A673 (cell line): ENCODE measurements at regions not wholly inside any gene's neighbourhood (a gene's known extent, or its start where the extent isn't known, plus 50 kb on each side); places are given as distances from the start of the nearest gene placed in this dataset.

ENCODE experiments used
- BruUV-seq: library from RNA; stranded (reverse); fragments of 400-500 nt; replicated peaks from 2 replicates; lab custom pipeline; 2021; lab: Mats Ljungman, UMichigan
- CTCF ChIA-PET: fragments of 300-600 bp; sonication (Branson Sonifier 250); formaldehyde crosslinking; loops from one replicate; lab custom pipeline; 2022; ENCODE audit warnings: antibody characterized with exemption; lab: Charles Lee
- POLR2A ChIA-PET: fragments of 300-600 bp; sonication (Branson Sonifier 250); formaldehyde crosslinking; loops from one replicate; lab custom pipeline; 2022; ENCODE audit warnings: antibody characterized with exemption; ENCODE audit not compliant: low non-redundant PET; lab: Charles Lee
- DNase-seq: peaks from one replicate; pipeline ENCODE4 v3.0.0-alpha.2; 2015; ENCODE audit warnings: low spot score
- H3K27ac ChIP-seq: fragments of 200-600 bp; sonication (generic); 2 replicates; pipeline ENCODE4 v1.5.1; 2016; ENCODE audit warnings: mixed run types, low read depth, mild to moderate bottlenecking, mixed read lengths, antibody characterized with exemption, low read length; ENCODE audit not compliant: poor library complexity, severe bottlenecking
- H3K27me3 ChIP-seq: fragments of 200-600 bp; sonication (generic); replicated peaks from 2 replicates; pipeline ENCODE4 v1.6.1; 2017; ENCODE audit warnings: mixed run types, low read depth, mild to moderate bottlenecking, mixed read lengths, antibody characterized with exemption, low read length; ENCODE audit not compliant: insufficient read depth, poor library complexity
- H3K36me3 ChIP-seq: fragments of 200-600 bp; sonication (generic); 2 replicates; pipeline ENCODE4 v1.6.1; 2016; ENCODE audit warnings: mixed run types, mild to moderate bottlenecking, mixed read lengths, antibody characterized with exemption, low read length; ENCODE audit not compliant: insufficient read depth, poor library complexity, severe bottlenecking
- H3K4me1 ChIP-seq: fragments of 200-600 bp; sonication (generic); 2 replicates; pipeline ENCODE4 v1.6.1; 2017; ENCODE audit warnings: mixed run types, mild to moderate bottlenecking, mixed read lengths, antibody characterized with exemption, low read length; ENCODE audit not compliant: insufficient read depth, poor library complexity, severe bottlenecking
- H3K4me3 ChIP-seq: fragments of 200-600 bp; sonication (generic); 2 replicates; pipeline ENCODE4 v1.5.1; 2016; ENCODE audit warnings: low read depth, mixed run types, mild to moderate bottlenecking, mixed read lengths, low read length; ENCODE audit not compliant: poor library complexity, severe bottlenecking
- H3K9me3 ChIP-seq: fragments of 200-600 bp; sonication (generic); 2 replicates; pipeline ENCODE4 v1.6.1; 2016; ENCODE audit warnings: mixed run types, low read depth, mild to moderate bottlenecking, mixed read lengths, antibody characterized with exemption, low read length; ENCODE audit not compliant: poor library complexity, severe bottlenecking
- EZH2 ChIP-seq: fragments of 200-600 bp; sonication (generic); IDR thresholded peaks from 2 replicates; pipeline ENCODE4 v1.6.1; 2017; ENCODE audit warnings: borderline replicate concordance, low read depth, mild to moderate bottlenecking, mixed read lengths, antibody characterized with exemption, low read length; ENCODE audit not compliant: poor library complexity, severe bottlenecking
- intact Hi-C: fragments of 100-400 bp; cut with micrococcal nuclease; formaldehyde crosslinking; loops from one replicate; pipeline ENCODE4 v1.10.0; 2022; ENCODE audit not compliant: unreplicated experiment
- TF ChIP-seq, protein P1 (sequence below): fragments of 300-800, 200-600 bp; sonication (generic); conservative IDR thresholded peaks from 2 replicates; pipeline ENCODE4 v1.5.1; 2017; ENCODE audit warnings: low read depth, mild to moderate bottlenecking, antibody characterized with exemption, low read length, moderate library complexity, mixed read lengths

DNA sequence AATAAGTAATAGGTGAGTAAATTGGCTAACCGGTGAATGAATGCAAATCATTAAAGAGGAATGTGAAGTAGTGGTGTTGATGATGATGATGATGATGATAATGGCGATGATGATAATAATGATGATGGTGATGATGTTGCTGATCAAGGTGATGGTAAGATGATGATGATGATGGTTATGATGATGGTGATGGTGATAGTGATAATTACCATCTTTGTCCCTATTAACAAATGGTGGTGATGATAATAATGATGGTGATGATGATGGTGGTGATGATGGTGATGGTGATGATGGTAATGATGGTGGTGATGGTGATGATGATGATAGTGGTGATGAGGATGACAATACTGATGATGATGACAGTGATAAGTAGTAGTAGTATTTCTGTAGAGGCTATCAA, 452.6 kb downstream of the ZNF536 start:
- no peak for TF ChIP-seq EZH2
- TF ChIP-seq, protein P1, sequence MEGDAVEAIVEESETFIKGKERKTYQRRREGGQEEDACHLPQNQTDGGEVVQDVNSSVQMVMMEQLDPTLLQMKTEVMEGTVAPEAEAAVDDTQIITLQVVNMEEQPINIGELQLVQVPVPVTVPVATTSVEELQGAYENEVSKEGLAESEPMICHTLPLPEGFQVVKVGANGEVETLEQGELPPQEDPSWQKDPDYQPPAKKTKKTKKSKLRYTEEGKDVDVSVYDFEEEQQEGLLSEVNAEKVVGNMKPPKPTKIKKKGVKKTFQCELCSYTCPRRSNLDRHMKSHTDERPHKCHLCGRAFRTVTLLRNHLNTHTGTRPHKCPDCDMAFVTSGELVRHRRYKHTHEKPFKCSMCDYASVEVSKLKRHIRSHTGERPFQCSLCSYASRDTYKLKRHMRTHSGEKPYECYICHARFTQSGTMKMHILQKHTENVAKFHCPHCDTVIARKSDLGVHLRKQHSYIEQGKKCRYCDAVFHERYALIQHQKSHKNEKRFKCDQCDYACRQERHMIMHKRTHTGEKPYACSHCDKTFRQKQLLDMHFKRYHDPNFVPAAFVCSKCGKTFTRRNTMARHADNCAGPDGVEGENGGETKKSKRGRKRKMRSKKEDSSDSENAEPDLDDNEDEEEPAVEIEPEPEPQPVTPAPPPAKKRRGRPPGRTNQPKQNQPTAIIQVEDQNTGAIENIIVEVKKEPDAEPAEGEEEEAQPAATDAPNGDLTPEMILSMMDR, result no peak
- Histone ChIP-seq H3K27me3 (no peaks in the 10 kb centered on the region), H3K9me3 (no peaks in the 10 kb centered on the region), H3K4me3 (no peak overlapping the region), H3K4me1 (peaks cover 5% of the 10 kb centered on the region), H3K36me3 (no peaks in the 10 kb centered on the region), H3K27ac (no peak overlapping the region)
- ChIA-PET CTCF (no interaction called here), POLR2A (no interaction called here)
- DNase-seq, result no peak
- intact Hi-C loops, result no loop called here
- no TSS peak for BruUV-seq

GRCh38 chr19:30817965-30818567, 445.9 kb downstream of the ZNF536 start:
- peaks cover 5% of the 10 kb centered on the region for H3K4me1 ChIP-seq
- CTCF ChIA-PET, result no interaction called here
- no peak overlapping the region for H3K4me3 ChIP-seq
- POLR2A ChIA-PET, result no interaction called here
- no peaks in the 10 kb centered on the region for H3K27me3 ChIP-seq
- TF ChIP-seq EZH2, result no peak
- TF ChIP-seq, protein P1, result no peak
- no peaks in the 10 kb centered on the region for H3K9me3 ChIP-seq
- BruUV-seq, result no TSS peak
- H3K36me3 ChIP-seq, result no peaks in the 10 kb centered on the region
- no peak overlapping the region for H3K27ac ChIP-seq
- intact Hi-C loops, result no loop called here
- DNase-seq, result no peak

GRCh38 chr19:30817197-30817596, 445.0 kb downstream of the ZNF536 start:
- no peaks in the 10 kb centered on the region for H3K27me3 ChIP-seq
- no peak for TF ChIP-seq EZH2
- TF ChIP-seq, protein P1, result no peak
- BruUV-seq, result no TSS peak
- intact Hi-C loops, result no loop called here
- H3K4me3 ChIP-seq, result no peak overlapping the region
- no peak overlapping the region for H3K27ac ChIP-seq
- ChIA-PET CTCF (no interaction called here), POLR2A (no interaction called here)
- H3K9me3 ChIP-seq, result no peaks in the 10 kb centered on the region
- no peak for DNase-seq
- peaks cover 5% of the 10 kb centered on the region for H3K4me1 ChIP-seq
- H3K36me3 ChIP-seq, result no peaks in the 10 kb centered on the region
